HG03442 (cell line): ENCODE measurements at regions not wholly inside any gene's neighbourhood (a gene's known extent, or its start where the extent isn't known, plus 50 kb on each side); places are given as distances from the start of the nearest gene placed in this dataset.

Source experiments
- ATAC-seq: cut with Tn5 transposase; IDR thresholded peaks from one replicate; pipeline ENCODE4 v1.9.1; 2021; ENCODE audit warnings: mild to moderate bottlenecking, moderate library complexity; ENCODE audit not compliant: unreplicated experiment

GRCh38 chr4:138537731-138538490 is 295.8 kb upstream of the SLC7A11 start:
- ATAC-seq, result no peak

GRCh38 chr4:138535316-138535715 is 293.2 kb upstream of the SLC7A11 start:
- ATAC-seq, result no peak

GRCh38 chr4:138522366-138522765 is 280.2 kb upstream of the SLC7A11 start:
- ATAC-seq, result peak; percentile 75

GRCh38 chr4:138521809-138522208 is 279.7 kb upstream of the SLC7A11 start:
- no peak for ATAC-seq

GRCh38 chr4:138519436-138519835 is 277.3 kb upstream of the SLC7A11 start:
- no peak for ATAC-seq

- ATAC-seq, result no peak
Observed at GRCh38 chr4:138513535-138513934, 271.4 kb upstream of the SLC7A11 start.

- ATAC-seq, result no peak
Observed at GRCh38 chr4:138512756-138513155, 270.6 kb upstream of the SLC7A11 start.

GRCh38 chr4:138510053-138510452 is 267.9 kb upstream of the SLC7A11 start:
- ATAC-seq, result no peak

- no peak for ATAC-seq
Observed at GRCh38 chr4:138509346-138509745, 267.2 kb upstream of the SLC7A11 start.

GRCh38 chr4:138507522-138507921 is 265.4 kb upstream of the SLC7A11 start:
- no peak for ATAC-seq

- no peak for ATAC-seq
Observed at GRCh38 chr4:138501614-138502013, 259.5 kb upstream of the SLC7A11 start.

- ATAC-seq, result no peak
Observed at GRCh38 chr4:138500869-138501268, 258.7 kb upstream of the SLC7A11 start.

GRCh38 chr4:138499627-138500026 is 257.5 kb upstream of the SLC7A11 start:
- no peak for ATAC-seq

GRCh38 chr4:138494931-138495330 is 252.8 kb upstream of the SLC7A11 start:
- ATAC-seq, result peak; percentile 72

- no peak for ATAC-seq
Observed at GRCh38 chr4:138494116-138494515, 252.0 kb upstream of the SLC7A11 start.

GRCh38 chr4:138492176-138492575 is 250.0 kb upstream of the SLC7A11 start:
- no peak for ATAC-seq

GRCh38 chr4:138488533-138488932 is 246.4 kb upstream of the SLC7A11 start:
- ATAC-seq, result no peak

GRCh38 chr4:138487670-138488069 is 245.5 kb upstream of the SLC7A11 start:
- ATAC-seq, result no peak

- no peak for ATAC-seq
Observed at GRCh38 chr4:138487230-138487629, 245.1 kb upstream of the SLC7A11 start.

GRCh38 chr4:138485498-138485897 is 243.3 kb upstream of the SLC7A11 start:
- ATAC-seq, result no peak

GRCh38 chr4:138475116-138475515 is 233.0 kb upstream of the SLC7A11 start:
- no peak for ATAC-seq

GRCh38 chr4:138473339-138473738 is 231.2 kb upstream of the SLC7A11 start:
- no peak for ATAC-seq
